HG02840 (cell line): ENCODE measurements at regions not wholly inside any gene's neighbourhood (a gene's known extent, or its start where the extent isn't known, plus 50 kb on each side); places are given as distances from the start of the nearest gene placed in this dataset.
"Not testable (repeated sequence)": the region's sequence is repeated elsewhere in the genome, so short reads cannot be mapped to it uniquely, and the experiment has no call there.

Source experiments
- ATAC-seq: cut with Tn5 transposase; IDR thresholded peaks from one replicate; pipeline ENCODE4 v1.9.1; 2021; ENCODE audit warnings: mild to moderate bottlenecking, moderate library complexity, moderate number of reproducible peaks; ENCODE audit not compliant: unreplicated experiment, low FRiP score

GRCh38 chr9:18061856-18062255 lies 412.1 kb upstream of the ADAMTSL1 start:
- no peak for ATAC-seq

GRCh38 chr9:18063856-18064390 lies 410.0 kb upstream of the ADAMTSL1 start:
- no peak for ATAC-seq

GRCh38 chr9:18066608-18067007 lies 407.3 kb upstream of the ADAMTSL1 start:
- ATAC-seq: not testable (repeated sequence)

GRCh38 chr9:18067548-18068120 lies 406.3 kb upstream of the ADAMTSL1 start:
- no peak for ATAC-seq

GRCh38 chr9:18068900-18069299 lies 405.1 kb upstream of the ADAMTSL1 start:
- no peak for ATAC-seq

- ATAC-seq: no peak
Observed at GRCh38 chr9:18071651-18072060, 402.3 kb upstream of the ADAMTSL1 start.

- ATAC-seq: no peak
Observed at GRCh38 chr9:18073002-18073401, 401.0 kb upstream of the ADAMTSL1 start.

- ATAC-seq: no peak
Observed at GRCh38 chr9:18074041-18074440, 399.9 kb upstream of the ADAMTSL1 start.

GRCh38 chr9:18075253-18075952 lies 398.6 kb upstream of the ADAMTSL1 start:
- ATAC-seq: no peak

GRCh38 chr9:18077941-18078678 lies 395.8 kb upstream of the ADAMTSL1 start:
- ATAC-seq: no peak

- ATAC-seq: no peak
Observed at GRCh38 chr9:18092138-18092537, 381.8 kb upstream of the ADAMTSL1 start.

GRCh38 chr9:18106006-18106560 lies 367.9 kb upstream of the ADAMTSL1 start:
- ATAC-seq: no peak

GRCh38 chr9:18109675-18110074 lies 364.3 kb upstream of the ADAMTSL1 start:
- no peak for ATAC-seq

- no peak for ATAC-seq
Observed at GRCh38 chr9:18111146-18111545, 362.8 kb upstream of the ADAMTSL1 start.

- ATAC-seq: no peak
Observed at GRCh38 chr9:18114559-18115475, 359.1 kb upstream of the ADAMTSL1 start.

GRCh38 chr9:18118268-18118667 lies 355.7 kb upstream of the ADAMTSL1 start:
- no peak for ATAC-seq

- ATAC-seq: no peak
Observed at GRCh38 chr9:18122171-18122570, 351.8 kb upstream of the ADAMTSL1 start.

- ATAC-seq: no peak
Observed at GRCh38 chr9:18124760-18125159, 349.2 kb upstream of the ADAMTSL1 start.

- no peak for ATAC-seq
Observed at GRCh38 chr9:18126831-18127498, 347.0 kb upstream of the ADAMTSL1 start.

- no peak for ATAC-seq
Observed at GRCh38 chr9:18127499-18127875, 346.5 kb upstream of the ADAMTSL1 start.
